ENCODE measurements at regions not wholly inside any gene's neighbourhood (a gene's known extent, or its start where the extent isn't known, plus 50 kb on each side); places are given as distances from the start of the nearest gene placed in this dataset.
A peak's percentile ranks its signal among the peaks of the same experiment; 100 is the strongest.

- no peak for DNase-seq (ENCODE audit: low read depth in 4 of 4, low spot score in 3 of 4)
Observed at GRCh38 chr3:5304188-5304587, 116.7 kb downstream of the EDEM1 start.

- peak in 1 of 4 donors; percentile 39 for DNase-seq (ENCODE audit: low read depth in 4 of 4, low spot score in 3 of 4)
Observed at GRCh38 chr3:5304789-5305683, 117.5 kb downstream of the EDEM1 start.

GRCh38 chr3:5305684-5305989 is 118.1 kb downstream of the EDEM1 start:
- DNase-seq (ENCODE audit: low read depth in 4 of 4, low spot score in 3 of 4): no peak

GRCh38 chr3:5309171-5309570 is 121.7 kb downstream of the EDEM1 start:
- DNase-seq (ENCODE audit: low read depth in 4 of 4, low spot score in 3 of 4): no peak

- DNase-seq (ENCODE audit: low read depth in 4 of 4, low spot score in 3 of 4): no peak
Observed at GRCh38 chr3:5309602-5310001, 122.1 kb downstream of the EDEM1 start.

- DNase-seq (ENCODE audit: low read depth in 4 of 4, low spot score in 3 of 4): no peak
Observed at GRCh38 chr3:5310509-5310908, 123.0 kb downstream of the EDEM1 start.

- DNase-seq (ENCODE audit: low read depth in 4 of 4, low spot score in 3 of 4): no peak
Observed at GRCh38 chr3:5312290-5312689, 124.8 kb downstream of the EDEM1 start.

GRCh38 chr3:5314897-5315296 is 127.4 kb downstream of the EDEM1 start:
- DNase-seq (ENCODE audit: low read depth in 4 of 4, low spot score in 3 of 4): no peak

- DNase-seq (ENCODE audit: low read depth in 4 of 4, low spot score in 3 of 4): peak in 1 of 4 donors; percentile 35
Observed at GRCh38 chr3:5317557-5317956, 130.1 kb downstream of the EDEM1 start.

GRCh38 chr3:5319454-5319853 is 131.9 kb downstream of the EDEM1 start:
- no peak for DNase-seq (ENCODE audit: low read depth in 4 of 4, low spot score in 3 of 4)

- DNase-seq (ENCODE audit: low read depth in 4 of 4, low spot score in 3 of 4): no peak
Observed at GRCh38 chr3:5321666-5322340, 134.3 kb downstream of the EDEM1 start.

- DNase-seq (ENCODE audit: low read depth in 4 of 4, low spot score in 3 of 4): no peak
Observed at GRCh38 chr3:5324780-5325179, 137.3 kb downstream of the EDEM1 start.

GRCh38 chr3:5330152-5330810 is 142.8 kb downstream of the EDEM1 start:
- DNase-seq (ENCODE audit: low read depth in 4 of 4, low spot score in 3 of 4): no peak

GRCh38 chr3:5331567-5332269 is 144.2 kb downstream of the EDEM1 start:
- DNase-seq (ENCODE audit: low read depth in 4 of 4, low spot score in 3 of 4): no peak

- DNase-seq (ENCODE audit: low read depth in 4 of 4, low spot score in 3 of 4): no peak
Observed at GRCh38 chr3:5332270-5332956, 144.9 kb downstream of the EDEM1 start.

- no peak for DNase-seq (ENCODE audit: low read depth in 4 of 4, low spot score in 3 of 4)
Observed at GRCh38 chr3:5339967-5340535, 152.5 kb downstream of the EDEM1 start.

GRCh38 chr3:5341610-5342009 is 154.1 kb downstream of the EDEM1 start:
- no peak for DNase-seq (ENCODE audit: low read depth in 4 of 4, low spot score in 3 of 4)

- DNase-seq (ENCODE audit: low read depth in 4 of 4, low spot score in 3 of 4): no peak
Observed at GRCh38 chr3:5343459-5343858, 156.0 kb downstream of the EDEM1 start.

GRCh38 chr3:5344707-5345106 is 157.2 kb downstream of the EDEM1 start:
- no peak for DNase-seq (ENCODE audit: low read depth in 4 of 4, low spot score in 3 of 4)

- no peak for DNase-seq (ENCODE audit: low read depth in 4 of 4, low spot score in 3 of 4)
Observed at GRCh38 chr3:5347486-5347885, 160.0 kb downstream of the EDEM1 start.
